ENCODE measurements at regions not wholly inside any gene's neighbourhood (a gene's known extent, or its start where the extent isn't known, plus 50 kb on each side); places are given as distances from the start of the nearest gene placed in this dataset.

DNA sequence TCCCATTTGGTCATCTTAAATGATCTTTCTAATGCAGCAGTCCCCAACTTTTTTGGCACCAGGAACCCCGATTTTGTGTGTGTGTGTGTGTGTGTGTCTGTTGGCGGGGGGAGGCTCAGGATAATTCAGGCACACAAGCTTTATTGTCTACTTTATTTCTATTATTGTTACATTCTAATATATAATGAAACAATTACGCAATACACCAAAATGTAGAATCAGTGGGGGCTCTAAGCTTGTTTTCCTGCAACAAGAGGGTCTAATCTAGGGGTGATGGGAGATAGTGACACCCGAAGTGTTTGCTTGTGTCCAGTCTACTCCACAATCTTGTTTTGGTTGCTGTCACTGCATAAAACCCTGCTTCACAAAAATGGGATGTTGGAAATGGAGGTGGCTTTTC is 621.1 kb upstream of the LRFN5 start:
- TF ChIP-seq RAD21 (conservative IDR thresholded peaks at IDR 0.05): no peak
- no peak for TF ChIP-seq CTCF (IDR thresholded peaks at IDR 0.05; ENCODE audit: poor library complexity, severe bottlenecking)
- no peak for TF ChIP-seq SMC3 (conservative IDR thresholded peaks at IDR 0.05; ENCODE audit: poor library complexity)
- TF ChIP-seq EZH2 (IDR thresholded peaks at IDR 0.05; ENCODE audit: borderline replicate concordance, insufficient read depth, low read length, poor library complexity, severe bottlenecking): no peak
- TF ChIP-seq REST (IDR thresholded peaks at IDR 0.05; ENCODE audit: borderline replicate concordance): no peak
- no peak for TF ChIP-seq POLR2AphosphoS5 (IDR thresholded peaks at IDR 0.05)
- TF ChIP-seq TAF1 (IDR thresholded peaks at IDR 0.05; ENCODE audit: low read depth): no peak

Measured in neural cell (in vitro differentiated cells).